ENCODE measurements at regions not wholly inside any gene's neighbourhood (a gene's known extent, or its start where the extent isn't known, plus 50 kb on each side); places are given as distances from the start of the nearest gene placed in this dataset.
"Not testable (repeated sequence)": the region's sequence is repeated elsewhere in the genome, so short reads cannot be mapped to it uniquely, and the experiment has no call there.

DNA sequence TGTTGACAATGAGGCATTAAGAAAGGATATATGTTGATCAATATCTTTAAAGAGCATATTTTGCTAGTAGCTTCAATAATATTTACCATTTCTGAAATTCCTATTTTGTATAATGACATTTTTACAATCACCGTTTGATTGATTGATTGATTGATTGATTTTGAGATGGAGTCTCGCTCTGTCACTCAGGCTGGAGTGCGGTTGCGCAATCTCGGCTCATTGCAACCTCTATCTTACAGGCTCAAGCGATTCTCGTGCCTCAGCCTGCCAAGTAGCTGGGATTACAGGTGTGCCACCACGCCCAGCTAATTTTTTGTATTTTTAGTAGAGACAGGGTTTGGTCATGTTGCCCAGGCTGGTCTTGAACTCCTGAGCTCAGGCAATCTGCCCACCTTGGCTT, 150.9 kb upstream of the TEX13D start:
- H3K27ac Mint-ChIP-seq, H3K9me3 Mint-ChIP-seq, POLR2A ChIA-PET: not testable (repeated sequence)

GRCh38 chrX:124190440-124190839, 142.0 kb upstream of the TEX13D start:
- ATAC-seq (ENCODE audit: low read depth) (no peak), DNase-seq (no peak)
- POLR2A ChIA-PET = no interaction called here
- no peak overlapping the region for H3K27ac Mint-ChIP-seq
- H3K27me3 Mint-ChIP-seq = peaks cover 2% of the 10 kb centered on the region
- H3K36me3 Mint-ChIP-seq = no peaks in the 10 kb centered on the region
- H3K4me3 Mint-ChIP-seq = no peak overlapping the region
- no peaks in the 10 kb centered on the region for H3K9me3 Mint-ChIP-seq
- H3K4me1 Mint-ChIP-seq = no peaks in the 10 kb centered on the region

More for the DNA sequence above, 150.9 kb upstream of the TEX13D start:
- H3K27me3 Mint-ChIP-seq; H3K4me1 Mint-ChIP-seq; ATAC-seq (ENCODE audit: low read depth); H3K36me3 Mint-ChIP-seq; H3K4me3 Mint-ChIP-seq; DNase-seq: not testable (repeated sequence)

DNA sequence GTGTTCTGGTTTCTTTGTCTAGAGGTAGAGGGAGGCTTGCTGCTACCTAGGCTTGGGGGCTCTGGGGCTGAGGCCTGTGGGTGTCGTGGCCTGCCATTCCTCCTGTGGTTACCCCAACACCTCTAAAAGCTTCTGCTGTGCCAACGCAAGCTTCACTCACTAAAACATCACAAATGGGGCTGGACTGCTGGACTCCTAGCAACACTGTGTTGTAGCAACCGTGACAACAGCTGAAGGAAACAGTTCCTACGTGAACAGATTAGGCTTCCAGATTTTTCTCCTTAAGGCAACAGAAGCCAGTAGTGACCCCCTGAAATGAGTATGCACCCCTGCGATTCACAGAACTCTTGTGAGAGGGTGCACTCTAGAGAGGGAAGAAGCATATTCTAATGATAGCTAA, 138.3 kb upstream of the TEX13D start:
- Mint-ChIP-seq H3K27ac (no peak overlapping the region), H3K9me3 (no peaks in the 10 kb centered on the region), H3K27me3 (no peaks in the 10 kb centered on the region), H3K4me3 (no peak overlapping the region), H3K4me1 (no peaks in the 10 kb centered on the region), H3K36me3 (no peaks in the 10 kb centered on the region)
- DNase-seq (no peak), ATAC-seq (ENCODE audit: low read depth) (no peak)
- POLR2A ChIA-PET = no interaction called here

GRCh38 chrX:124194901-124195300, 137.6 kb upstream of the TEX13D start:
- no peaks in the 10 kb centered on the region for H3K27me3 Mint-ChIP-seq
- no peaks in the 10 kb centered on the region for H3K9me3 Mint-ChIP-seq
- no peak overlapping the region for H3K27ac Mint-ChIP-seq
- POLR2A ChIA-PET = no interaction called here
- H3K36me3 Mint-ChIP-seq = no peaks in the 10 kb centered on the region
- no peak overlapping the region for H3K4me3 Mint-ChIP-seq
- ATAC-seq (ENCODE audit: low read depth) (no peak), DNase-seq (no peak)
- no peaks in the 10 kb centered on the region for H3K4me1 Mint-ChIP-seq

DNA sequence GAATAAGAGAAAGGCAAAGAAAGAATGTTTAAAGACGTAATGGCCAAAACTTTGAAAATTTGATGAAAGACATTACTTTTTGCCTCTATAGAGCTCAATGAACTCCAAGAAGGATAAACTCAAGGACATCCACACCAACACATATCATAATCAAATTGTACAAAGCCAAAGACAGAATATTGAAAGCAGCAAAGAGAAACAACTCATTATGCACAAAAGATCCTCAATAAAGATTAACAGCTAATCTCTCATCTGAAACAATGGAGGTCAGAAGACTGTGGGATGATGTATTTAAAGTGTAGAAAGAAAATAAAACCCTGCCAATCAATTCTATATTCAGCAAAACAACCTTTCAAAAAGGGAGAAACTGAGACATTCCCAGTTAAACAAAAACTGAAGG, 129.1 kb upstream of the TEX13D start:
- Mint-ChIP-seq H3K4me1 (no peaks in the 10 kb centered on the region), H3K27ac (no peak overlapping the region), H3K27me3 (no peaks in the 10 kb centered on the region), H3K9me3 (peaks cover 3% of the 10 kb centered on the region), H3K4me3 (no peak overlapping the region), H3K36me3 (peaks cover 4% of the 10 kb centered on the region)
- ATAC-seq (ENCODE audit: low read depth) (no peak), DNase-seq (no peak)
- POLR2A ChIA-PET = no interaction called here

DNA sequence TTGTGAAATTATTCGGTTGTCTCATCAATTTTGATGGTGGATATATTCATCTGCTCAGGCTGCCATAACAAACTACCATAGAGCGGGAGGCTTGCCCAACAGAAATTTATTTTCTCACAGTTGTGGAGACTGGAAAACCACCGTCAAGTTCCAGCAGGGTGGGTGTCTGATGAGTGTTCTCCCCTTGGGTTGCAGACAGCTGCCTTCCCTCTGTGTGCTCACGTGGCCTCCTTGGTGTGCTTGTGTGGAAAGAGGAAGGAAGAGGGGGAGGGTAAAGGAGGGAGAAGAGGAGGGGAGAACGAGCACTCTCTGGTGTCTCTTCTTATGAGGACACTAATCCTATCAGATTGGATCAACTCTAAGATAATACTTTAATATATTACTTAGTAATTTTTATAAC, 123.8 kb upstream of the TEX13D start:
- Mint-ChIP-seq H3K4me3 (no peak overlapping the region), H3K4me1 (peaks cover 17% of the 10 kb centered on the region), H3K9me3 (no peaks in the 10 kb centered on the region), H3K27me3 (no peaks in the 10 kb centered on the region), H3K36me3 (no peaks in the 10 kb centered on the region), H3K27ac (no peak overlapping the region)
- ATAC-seq (ENCODE audit: low read depth) (no peak), DNase-seq (no peak)
- POLR2A ChIA-PET = no interaction called here

GRCh38 chrX:124209792-124210576, 122.5 kb upstream of the TEX13D start:
- H3K36me3 Mint-ChIP-seq = no peaks in the 10 kb centered on the region
- no peak for ATAC-seq (ENCODE audit: low read depth)
- H3K4me1 Mint-ChIP-seq = peaks cover 25% of the 10 kb centered on the region
- no peak for DNase-seq
- H3K4me3 Mint-ChIP-seq = no peak overlapping the region
- POLR2A ChIA-PET = no interaction called here
- H3K27me3 Mint-ChIP-seq = no peaks in the 10 kb centered on the region
- no peaks in the 10 kb centered on the region for H3K9me3 Mint-ChIP-seq
- no peak overlapping the region for H3K27ac Mint-ChIP-seq

DNA sequence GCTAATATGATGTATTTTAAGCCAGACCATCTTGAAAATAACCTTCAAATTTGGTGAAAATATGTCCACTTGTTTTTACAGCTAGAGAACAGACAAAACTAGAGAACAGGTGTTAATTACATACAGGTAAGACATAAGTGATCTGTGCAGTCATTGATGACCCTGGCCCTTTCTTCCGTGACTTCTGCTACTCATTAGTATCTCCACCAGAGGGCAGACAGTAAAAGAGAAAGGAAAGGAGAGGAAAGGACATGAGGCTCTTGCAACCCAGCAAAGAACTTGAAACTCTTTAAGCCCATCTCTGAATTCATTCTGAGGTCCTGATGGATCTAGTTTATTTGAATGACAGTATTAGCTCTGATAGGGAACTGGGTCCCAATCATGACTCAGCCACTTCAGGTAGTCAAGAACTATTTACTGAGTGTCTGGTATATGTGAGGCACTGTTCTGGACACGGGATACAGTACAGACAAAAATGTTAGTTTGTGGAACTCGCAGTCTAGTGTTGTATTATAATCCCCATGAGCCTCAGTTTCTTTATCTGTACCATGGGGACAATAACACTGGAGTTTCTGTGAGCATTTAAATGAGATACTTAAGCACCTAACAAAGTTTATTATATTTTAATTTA, 121.0 kb upstream of the TEX13D start:
- Mint-ChIP-seq H3K9me3 (no peaks in the 10 kb centered on the region), H3K4me3 (no peak overlapping the region), H3K27ac (no peak overlapping the region), H3K4me1 (peaks cover 39% of the 10 kb centered on the region), H3K36me3 (no peaks in the 10 kb centered on the region), H3K27me3 (no peaks in the 10 kb centered on the region)
- POLR2A ChIA-PET = interaction anchor here (1.5 kb wide), 1 partner anchor 136 kb away, joined by 3 read pairs; no protein-coding TSS in a partner anchor
- DNase-seq (no peak), ATAC-seq (ENCODE audit: low read depth) (peak; percentile 69)

DNA sequence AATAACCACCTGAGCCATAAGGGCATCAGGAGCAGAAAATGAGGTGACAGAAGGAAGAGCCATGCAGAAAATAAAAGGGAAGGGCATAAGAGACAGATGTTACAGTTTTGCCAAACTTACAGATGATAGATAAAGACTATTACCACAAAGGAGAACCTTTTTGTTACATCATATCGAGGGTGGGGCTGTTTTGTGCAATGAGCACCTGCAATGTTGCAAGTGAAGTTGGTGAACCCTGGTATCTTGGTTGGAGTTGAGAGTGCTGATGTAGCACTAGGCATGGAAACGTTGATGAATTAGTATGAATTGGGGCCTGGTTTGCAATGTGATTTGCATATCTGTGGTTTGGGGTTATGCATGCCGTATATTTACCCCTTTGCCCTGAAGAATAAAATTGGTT, 119.8 kb upstream of the TEX13D start:
- POLR2A ChIA-PET = interaction anchor here (1.0 to 1.5 kb wide), 2 partner anchors 135 to 253 kb away, joined by 3 read pairs; no protein-coding TSS in a partner anchor
- peak; percentile 16 for ATAC-seq (ENCODE audit: low read depth)
- peaks cover 48% of the 10 kb centered on the region for H3K4me1 Mint-ChIP-seq

DNA sequence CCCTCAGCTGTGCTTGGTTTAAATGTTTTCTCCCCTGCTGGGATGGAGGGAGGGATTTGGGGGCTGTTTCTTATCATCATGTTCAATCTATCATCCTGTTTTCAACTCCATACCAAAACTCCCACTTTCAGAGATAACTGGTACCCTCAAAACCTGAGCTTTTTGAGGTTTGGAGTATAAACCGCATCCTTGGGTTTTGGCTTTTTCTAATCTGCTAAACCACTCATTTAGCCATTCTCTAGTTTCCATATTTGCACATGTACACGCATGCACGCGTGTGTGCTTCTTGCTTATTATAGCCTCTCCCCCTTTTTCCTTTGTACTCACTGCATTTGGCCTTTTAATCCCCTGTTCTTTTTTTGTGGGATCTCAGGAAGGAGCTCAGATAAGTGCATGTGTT, 116.7 kb upstream of the TEX13D start:
- no peak for ATAC-seq (ENCODE audit: low read depth)
- peak overlapping the region; percentile 37 for H3K4me3 Mint-ChIP-seq
- DNase-seq = no peak
- peak overlapping the region; percentile 88 for H3K27ac Mint-ChIP-seq
- POLR2A ChIA-PET = interaction anchor here (1.4 to 3.5 kb wide), 2 partner anchors 131 to 133 kb away, joined by 3 to 18 read pairs; partner anchors contain the start of gene SH2D1A
- H3K27me3 Mint-ChIP-seq = no peaks in the 10 kb centered on the region
- no peaks in the 10 kb centered on the region for H3K36me3 Mint-ChIP-seq
- H3K4me1 Mint-ChIP-seq = peaks cover 70% of the 10 kb centered on the region
- no peaks in the 10 kb centered on the region for H3K9me3 Mint-ChIP-seq

More for the DNA sequence above, 119.8 kb upstream of the TEX13D start:
- no peaks in the 10 kb centered on the region for H3K9me3 Mint-ChIP-seq
- H3K4me3 Mint-ChIP-seq = peak overlapping the region; percentile 15
- peak overlapping the region; percentile 69 for H3K27ac Mint-ChIP-seq
- DNase-seq = no peak
- no peaks in the 10 kb centered on the region for H3K36me3 Mint-ChIP-seq
- H3K27me3 Mint-ChIP-seq = no peaks in the 10 kb centered on the region

DNA sequence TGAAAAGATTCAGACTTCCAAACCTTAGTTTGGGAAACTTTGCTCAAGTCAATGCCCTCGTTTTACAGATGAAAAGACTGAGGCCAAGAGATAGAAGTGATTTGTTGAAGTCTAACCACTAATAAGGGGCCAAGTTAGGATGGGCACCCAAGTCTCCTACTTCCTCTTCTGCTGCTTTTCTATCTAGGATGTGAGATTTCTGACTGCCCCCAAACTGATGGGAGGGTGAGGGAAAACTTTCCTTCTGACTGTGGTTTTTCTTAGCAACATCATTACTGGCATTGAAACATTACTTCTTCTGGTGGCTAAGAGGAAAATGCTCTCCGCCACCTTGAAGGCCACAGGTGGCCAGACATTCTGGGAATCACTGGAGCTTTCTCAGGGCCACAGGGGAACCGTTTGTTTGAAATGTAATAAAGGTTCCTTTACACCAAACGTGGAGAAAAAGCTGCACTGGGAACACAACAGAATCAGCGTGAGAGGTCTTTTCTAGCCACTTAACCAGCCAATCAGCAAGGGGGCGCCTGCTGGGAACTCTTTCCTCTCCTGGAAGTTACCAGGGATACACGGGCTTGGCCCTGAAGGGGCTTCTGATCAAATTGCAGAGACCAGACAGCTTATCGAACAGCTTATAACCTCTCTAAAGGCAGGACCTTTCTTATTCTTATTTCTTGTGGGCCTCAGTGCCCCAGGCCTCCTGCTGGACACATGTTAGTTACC, 115.9 kb upstream of the TEX13D start:
- no peaks in the 10 kb centered on the region for H3K9me3 Mint-ChIP-seq
- no peaks in the 10 kb centered on the region for H3K36me3 Mint-ChIP-seq
- POLR2A ChIA-PET = interaction anchor here (0.8 to 3.5 kb wide), 4 partner anchors 120 to 132 kb away, joined by 3 to 18 read pairs (median 4); partner anchors contain the start of gene SH2D1A
- ATAC-seq (ENCODE audit: low read depth) (no peak), DNase-seq (no peak)
- no peaks in the 10 kb centered on the region for H3K27me3 Mint-ChIP-seq
- H3K27ac Mint-ChIP-seq = peak overlapping the region; percentile 88
- peak overlapping the region; percentile 80 for H3K4me3 Mint-ChIP-seq
- H3K4me1 Mint-ChIP-seq = peaks cover 66% of the 10 kb centered on the region

DNA sequence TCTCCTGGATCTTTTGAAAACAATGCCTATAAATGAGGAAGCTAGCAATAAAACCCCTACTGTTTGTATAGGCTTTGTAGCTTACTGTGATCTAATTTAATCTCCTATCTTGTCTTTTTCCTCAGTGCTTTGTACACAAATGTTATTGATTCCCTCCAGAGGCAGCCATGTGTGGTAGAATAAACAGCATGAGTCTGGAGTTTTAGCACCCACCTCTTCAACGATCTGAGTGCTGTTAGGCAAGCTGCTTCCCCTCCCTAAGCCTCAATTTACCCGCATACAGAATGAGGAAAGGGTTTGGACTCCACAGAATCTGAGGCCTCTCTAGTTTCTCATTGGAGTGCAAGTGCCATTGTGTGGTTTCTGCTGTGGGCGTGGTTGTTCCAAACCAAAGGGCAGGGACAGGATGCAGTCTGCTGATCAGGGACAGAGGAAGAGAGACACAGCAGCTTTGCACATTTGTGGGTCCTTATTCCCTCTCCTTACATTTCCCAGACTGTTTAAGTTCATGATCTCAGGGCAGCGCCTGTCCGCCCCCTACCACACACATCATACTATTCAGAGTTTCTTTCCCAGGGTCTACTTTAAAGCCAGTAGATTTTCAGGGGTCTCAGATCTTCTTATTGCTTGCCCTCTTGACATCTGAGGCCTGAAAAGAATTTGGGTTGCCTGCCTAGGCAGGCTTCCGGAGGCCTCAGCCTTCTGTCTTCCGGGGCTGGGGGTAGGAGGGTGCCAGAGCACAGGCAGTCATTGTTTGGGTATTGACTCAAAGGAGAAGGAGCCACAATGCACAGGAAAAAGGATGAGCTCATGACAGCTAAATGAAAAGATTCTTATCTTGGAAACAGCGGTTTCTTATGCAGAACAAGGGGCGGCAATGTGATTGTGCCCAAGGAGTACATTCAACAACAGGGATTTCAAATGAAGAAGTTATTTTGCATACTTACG, 114.9 kb upstream of the TEX13D start:
- Mint-ChIP-seq H3K27ac (peak overlapping the region; percentile 88), H3K27me3 (no peaks in the 10 kb centered on the region), H3K9me3 (no peaks in the 10 kb centered on the region), H3K4me3 (peak overlapping the region; percentile 80), H3K4me1 (peaks cover 63% of the 10 kb centered on the region), H3K36me3 (no peaks in the 10 kb centered on the region)
- POLR2A ChIA-PET = interaction anchor here (0.6 to 3.5 kb wide), 5 partner anchors 119 to 439 kb away, joined by 3 to 18 read pairs (median 4); partner anchors contain the start of gene SH2D1A
- peak; percentile 43 for DNase-seq
- ATAC-seq (ENCODE audit: low read depth) = peak; percentile 90

Measured in activated naive CD8-positive, alpha-beta T cell treated with anti-CD3 and anti-CD28 coated beads, Interleukin-2, amount 10 ng/mL, durations not matched to agents 7 days and 5 days (primary cell).